GM21367 (cell line): ENCODE measurements at regions not wholly inside any gene's neighbourhood (a gene's known extent, or its start where the extent isn't known, plus 50 kb on each side); places are given as distances from the start of the nearest gene placed in this dataset.

Experiments
- ATAC-seq: cut with Tn5 transposase; IDR thresholded peaks from one replicate; pipeline ENCODE4 v1.9.1; 2021; ENCODE audit not compliant: unreplicated experiment

GRCh38 chr9:115640887-115641286, 512.7 kb upstream of the PAPPA start:
- ATAC-seq: no peak

DNA sequence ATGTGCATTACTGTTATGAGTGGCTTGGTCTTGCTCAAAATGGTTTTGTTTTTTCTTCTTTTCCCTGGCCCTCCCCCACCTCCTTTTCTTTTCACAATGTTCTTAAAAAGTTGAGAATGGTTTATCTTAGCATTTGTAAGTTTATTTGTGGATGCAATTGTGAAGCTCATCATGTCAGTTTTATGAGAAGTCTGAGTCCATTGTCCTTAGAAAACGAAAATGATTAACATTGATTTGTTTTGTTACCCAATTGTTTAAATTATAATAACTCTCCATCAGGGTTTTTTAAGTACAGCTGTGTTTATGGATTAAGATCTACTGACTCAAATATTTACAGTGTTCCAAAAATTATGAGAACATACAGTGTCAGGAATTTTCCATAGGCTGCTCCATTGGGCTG, 511.3 kb upstream of the PAPPA start:
- ATAC-seq: no peak

DNA sequence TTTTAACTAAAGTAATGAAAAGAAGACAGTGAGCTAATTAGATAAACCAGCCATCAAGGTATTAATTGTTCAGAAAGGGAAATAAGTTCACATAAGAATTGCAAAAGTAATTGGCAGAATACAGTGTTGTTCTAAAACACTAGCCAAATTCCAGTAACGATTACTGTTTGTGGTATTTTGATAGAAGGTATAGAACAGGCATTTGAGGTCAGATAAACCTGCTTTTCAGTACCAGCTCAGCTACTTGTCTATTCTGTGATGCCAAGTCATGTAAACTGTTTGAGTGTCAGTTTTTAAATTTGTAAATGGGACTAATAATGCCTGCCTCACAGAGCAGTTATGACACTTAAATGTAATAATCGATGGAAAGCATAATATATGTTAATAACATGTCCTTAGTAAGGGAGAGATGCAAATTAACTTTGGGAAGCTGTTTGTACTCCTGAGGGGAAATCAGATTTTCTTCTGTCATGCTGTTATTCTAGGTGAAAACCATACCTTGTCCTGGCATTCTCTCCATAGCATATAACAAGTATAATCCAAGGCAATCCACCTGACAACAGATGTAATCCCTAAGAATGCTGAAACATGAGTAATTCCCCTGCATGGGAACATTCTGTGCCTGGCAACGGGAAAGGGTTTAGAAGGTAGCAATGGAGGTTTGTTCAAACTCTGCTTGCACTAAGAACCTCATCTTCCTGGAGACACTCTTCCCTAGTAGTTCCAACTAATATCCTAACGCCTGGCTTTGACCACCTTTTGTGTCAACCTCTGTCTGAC, 509.5 kb upstream of the PAPPA start:
- ATAC-seq: no peak

GRCh38 chr9:115649991-115650472, 503.6 kb upstream of the PAPPA start:
- ATAC-seq: no peak

DNA sequence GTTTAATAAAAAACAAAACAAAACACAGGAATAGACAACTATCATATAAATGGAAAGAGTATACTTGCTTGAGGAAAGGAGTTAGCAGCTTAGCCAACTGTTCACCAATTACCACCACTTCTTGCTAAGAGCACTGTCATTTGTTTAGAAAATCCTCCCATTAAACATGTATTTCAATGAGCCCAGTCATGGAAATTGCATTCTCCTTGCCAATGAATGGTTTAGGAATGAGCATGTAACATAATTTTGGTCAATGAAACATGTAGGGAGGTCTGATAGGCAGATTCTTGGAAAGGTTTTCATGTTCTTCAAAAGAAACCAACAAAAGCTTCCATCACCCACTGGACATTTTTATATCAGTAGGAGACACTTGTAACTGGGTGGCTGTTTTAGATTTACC, 502.8 kb upstream of the PAPPA start:
- no peak for ATAC-seq

DNA sequence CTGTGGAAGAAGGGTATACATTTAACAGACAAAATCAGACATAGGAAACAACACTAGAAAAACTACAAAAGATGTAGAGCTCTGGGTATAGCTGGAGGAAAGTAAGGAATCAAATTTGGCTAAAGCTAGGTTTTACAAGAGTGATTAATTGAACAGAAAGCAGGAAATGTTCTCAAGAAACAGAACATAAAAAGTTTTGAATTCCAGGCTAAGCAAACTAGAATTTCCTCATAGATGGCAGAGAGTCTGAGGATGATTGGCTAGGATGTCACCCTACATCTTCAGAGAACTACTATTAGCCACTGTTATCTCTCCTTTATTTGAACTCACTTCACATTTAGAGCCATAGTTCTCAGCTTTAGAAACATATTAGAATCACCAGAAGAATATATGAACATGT, 502.1 kb upstream of the PAPPA start:
- no peak for ATAC-seq

DNA sequence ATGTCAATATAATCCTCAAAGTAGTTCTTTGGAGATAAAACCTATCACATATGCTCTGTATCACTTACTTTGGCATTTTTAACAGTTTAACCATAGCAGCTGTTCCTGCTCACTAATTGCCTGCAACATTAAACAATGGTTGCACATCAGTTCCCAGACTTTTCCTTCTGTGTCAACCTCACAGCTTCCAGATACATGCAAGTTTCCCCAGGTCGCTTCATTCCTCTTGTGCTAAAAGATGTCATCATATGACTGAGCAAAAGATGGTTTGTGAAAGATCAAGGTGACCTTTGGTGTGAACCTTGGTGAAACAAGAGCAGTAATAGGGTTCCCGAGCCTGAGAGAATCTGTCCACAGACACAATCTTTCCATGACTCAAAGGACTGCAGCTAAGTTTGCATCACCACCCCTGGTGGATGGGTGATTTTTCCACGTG, 500.4 kb upstream of the PAPPA start:
- no peak for ATAC-seq

DNA sequence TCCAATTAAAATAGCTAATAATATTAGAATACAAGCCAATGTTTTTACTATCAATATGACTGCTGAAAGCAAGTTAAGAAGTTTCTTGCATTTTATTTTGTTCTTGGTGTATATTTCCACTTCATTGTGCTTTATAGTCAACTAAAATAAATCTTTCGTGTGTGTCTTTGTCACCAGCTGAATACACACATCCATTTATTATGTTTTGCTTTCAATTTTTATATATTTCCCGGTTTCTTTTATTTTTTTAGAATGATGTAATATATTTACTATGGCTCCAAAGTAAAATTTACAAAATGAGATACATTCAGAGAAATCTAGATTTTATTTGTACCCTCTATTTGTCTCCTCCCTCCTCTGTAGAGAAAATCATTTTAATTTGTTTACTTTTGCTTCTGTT, 495.9 kb upstream of the PAPPA start:
- no peak for ATAC-seq

- no peak for ATAC-seq
Observed at GRCh38 chr9:115665519-115665918, 488.1 kb upstream of the PAPPA start.

- no peak for ATAC-seq
Observed at GRCh38 chr9:115668521-115668920, 485.1 kb upstream of the PAPPA start.

GRCh38 chr9:115671236-115671962, 482.2 kb upstream of the PAPPA start:
- no peak for ATAC-seq

- ATAC-seq: no peak
Observed at GRCh38 chr9:115671963-115672305, 481.7 kb upstream of the PAPPA start.

DNA sequence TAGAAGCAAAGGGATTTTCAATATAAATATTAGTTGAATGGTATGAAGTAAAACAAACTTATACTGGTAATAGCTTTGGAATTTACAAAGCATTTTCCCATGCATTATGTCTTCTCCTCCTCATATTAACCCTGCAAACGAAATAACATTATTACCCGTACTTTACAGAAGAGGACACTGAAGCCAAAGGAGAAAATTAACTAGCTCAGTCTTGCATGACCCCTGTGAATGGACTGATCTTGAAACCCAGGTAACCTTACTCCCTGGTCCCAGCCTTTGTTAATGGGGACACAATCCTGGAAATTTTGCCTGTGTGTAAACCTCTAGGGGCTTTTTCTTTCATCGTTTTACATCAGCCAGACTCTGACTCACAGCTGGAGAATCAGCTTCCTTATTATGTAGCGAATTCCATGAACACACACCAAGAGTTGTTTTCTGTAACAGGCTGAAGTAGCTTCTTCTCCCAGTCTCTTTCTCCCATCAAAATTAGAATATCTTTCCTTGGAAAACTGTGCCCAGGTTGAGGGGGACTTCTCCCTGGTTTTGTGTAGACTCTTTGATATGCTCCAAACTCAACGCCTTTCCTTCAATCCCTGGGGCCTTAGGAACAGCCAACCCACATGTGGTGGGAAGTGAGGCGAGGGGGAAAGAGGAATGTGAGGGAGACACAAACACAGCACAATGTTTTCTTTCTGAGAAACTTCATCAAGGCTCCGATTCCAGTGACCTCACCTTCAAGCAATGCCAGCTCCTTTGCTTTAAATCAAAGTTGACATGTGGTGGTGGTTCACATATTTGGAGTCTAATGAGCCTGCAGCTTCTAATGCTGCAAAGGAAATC, 480.9 kb upstream of the PAPPA start:
- no peak for ATAC-seq

DNA sequence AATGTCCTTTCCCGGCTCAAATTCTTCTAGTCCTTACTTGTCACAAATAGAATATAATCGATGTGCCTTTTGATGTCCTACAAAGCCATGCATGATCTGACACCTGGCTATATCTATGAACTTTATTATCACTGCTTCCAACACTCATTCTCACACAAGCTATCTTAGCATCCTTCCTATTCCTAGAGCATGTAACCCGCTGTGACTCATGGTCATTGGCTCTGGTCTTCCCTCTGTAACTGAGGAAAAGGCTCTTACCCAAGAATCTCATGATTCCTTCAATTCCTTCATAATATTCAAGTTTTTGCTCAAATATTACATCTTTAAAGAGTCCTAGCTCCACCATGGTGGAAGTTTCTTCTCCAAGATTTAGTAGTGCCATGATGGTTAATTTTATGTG, 480.0 kb upstream of the PAPPA start:
- no peak for ATAC-seq

DNA sequence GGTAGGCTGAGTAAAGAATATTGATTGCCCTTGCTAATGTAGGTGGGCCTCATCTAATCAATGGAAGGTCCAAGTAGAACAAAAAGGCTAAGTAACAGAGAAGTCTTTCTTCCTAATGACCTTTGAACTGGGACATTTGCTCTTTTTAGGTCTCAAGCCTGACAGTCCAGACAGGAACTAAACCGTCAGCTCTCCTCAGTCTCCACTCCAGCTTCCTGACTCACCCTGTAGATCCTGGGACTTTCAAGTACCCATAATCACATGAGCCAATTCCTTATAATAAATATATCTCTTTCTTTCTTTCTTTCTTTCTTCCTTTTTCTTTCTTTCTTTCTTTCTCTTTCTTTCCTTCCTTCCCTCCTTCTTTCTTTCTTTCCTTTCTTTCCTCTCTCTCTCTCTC, 479.5 kb upstream of the PAPPA start:
- ATAC-seq: no peak

DNA sequence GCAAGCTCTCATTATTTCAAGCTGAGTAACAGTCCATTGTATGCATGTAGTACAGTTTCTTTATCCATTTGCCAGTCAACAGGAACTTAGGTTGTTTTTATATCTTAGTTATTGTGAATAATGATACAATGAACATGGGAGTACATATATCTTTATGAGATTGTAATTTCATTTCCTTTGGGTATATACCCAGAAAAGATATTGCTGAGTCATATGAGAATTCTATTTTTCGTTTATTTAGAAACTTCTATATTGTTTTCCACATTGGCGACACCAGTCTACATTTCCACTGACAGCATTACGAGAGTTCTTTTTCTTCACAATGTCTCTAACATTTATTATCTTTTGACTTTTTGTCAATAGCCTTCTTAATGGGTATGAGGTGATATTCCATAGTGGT, 477.8 kb upstream of the PAPPA start:
- no peak for ATAC-seq

DNA sequence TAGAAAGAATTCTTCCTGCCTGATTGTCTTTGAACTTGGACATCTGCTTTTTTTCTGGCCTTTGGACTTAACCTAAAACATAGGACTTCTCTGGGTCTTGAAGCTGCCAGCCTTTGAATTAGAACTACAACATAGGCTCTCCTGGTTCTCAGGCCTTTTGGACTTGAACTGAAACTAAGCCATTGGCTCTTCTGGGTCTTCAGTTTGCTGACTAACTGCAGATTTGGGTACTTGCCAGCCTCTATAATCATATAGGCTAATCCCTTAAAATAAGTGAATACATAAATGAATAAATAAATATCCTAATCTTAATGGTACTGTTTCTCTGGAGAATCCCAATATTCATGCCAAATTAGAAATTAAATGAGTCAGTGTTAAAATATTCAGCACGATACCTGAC, 473.4 kb upstream of the PAPPA start:
- no peak for ATAC-seq

DNA sequence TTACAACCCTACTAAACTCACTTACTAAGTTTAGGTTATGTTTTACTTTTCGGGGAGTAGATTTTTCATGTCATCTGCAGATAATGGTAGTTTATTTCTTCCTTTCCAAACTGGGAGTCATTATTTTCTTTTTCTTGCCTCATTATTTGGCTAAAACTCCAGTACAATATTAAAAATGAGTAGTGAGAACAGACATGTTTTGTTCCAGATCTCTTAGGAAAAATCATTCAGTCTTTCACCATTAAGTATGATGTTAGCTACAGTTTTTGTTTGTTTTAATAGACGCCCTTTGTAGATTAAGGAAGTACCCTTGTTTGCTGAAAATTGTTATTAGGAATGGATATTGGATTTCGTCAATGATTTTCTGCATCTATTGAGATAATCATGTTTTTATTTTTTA, 472.0 kb upstream of the PAPPA start:
- ATAC-seq: no peak

GRCh38 chr9:115686069-115686468, 467.5 kb upstream of the PAPPA start:
- no peak for ATAC-seq

DNA sequence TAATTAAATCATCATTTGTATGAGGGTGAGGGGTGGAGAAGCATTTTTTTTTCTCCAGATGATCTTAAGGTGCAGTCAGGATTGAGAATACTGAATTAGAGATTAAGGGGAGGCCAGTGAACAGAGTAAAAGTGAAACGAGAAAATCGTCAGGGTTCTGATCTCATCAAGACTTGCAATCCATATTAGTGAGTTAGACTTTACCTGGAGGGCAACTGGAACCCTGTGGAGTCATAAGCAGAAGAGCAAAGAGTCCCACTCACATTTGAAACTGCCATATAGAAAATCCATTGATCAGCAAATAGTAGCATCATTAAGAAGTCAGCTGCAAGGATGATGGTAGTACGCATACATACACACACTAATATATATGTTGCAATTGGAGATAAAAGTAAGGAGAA, 466.2 kb upstream of the PAPPA start:
- ATAC-seq: no peak

- ATAC-seq: no peak
Observed at GRCh38 chr9:115689331-115689730, 464.3 kb upstream of the PAPPA start.
